GM12878 (cell line): ENCODE measurements at regions not wholly inside any gene's neighbourhood (a gene's known extent, or its start where the extent isn't known, plus 50 kb on each side); places are given as distances from the start of the nearest gene placed in this dataset.

Experiments
- ATAC-seq: fragments of 200-7000 bp; cut with Tn5 transposase; 3 replicates; pipeline ENCODE4 v1.9.1; 2020; ENCODE audit warnings: mild to moderate bottlenecking, moderate library complexity
- BruUV-seq: library from RNA; stranded (reverse); fragments of 400-500 nt; replicated peaks from 2 replicates; lab custom pipeline; 2021; lab: Mats Ljungman, UMichigan
- CTCF ChIA-PET: fragments of 300-600 bp; sonication (Branson Sonifier 250); formaldehyde crosslinking; extraction: SDS; loops from one replicate; lab custom pipeline; 2021; ENCODE audit warnings: inconsistent platforms; lab: Yijun Ruan, JAX
- POLR2A ChIA-PET: fragments of 350-600 bp; formaldehyde crosslinking; extraction: SDS; loops from one replicate; lab custom pipeline; 2021; ENCODE audit warnings: inconsistent platforms; lab: Charles Lee
- RAD21 ChIA-PET: fragments of 300-600 bp; sonication (Branson Sonifier 250); formaldehyde crosslinking; loops from one replicate; lab custom pipeline; 2023; ENCODE audit warnings: antibody characterized with exemption; ENCODE audit not compliant: unreplicated experiment; lab: Charles Lee
- SMC1A ChIA-PET: fragments of 300-600 bp; sonication (Branson Sonifier 250); formaldehyde crosslinking; loops from one replicate; lab custom pipeline; 2023; ENCODE audit not compliant: unreplicated experiment, uncharacterized antibody; lab: Charles Lee
- DNase-seq: peaks from one replicate; pipeline ENCODE4 v3.0.0-alpha.2; 2011; ENCODE audit warnings: low read depth, low spot score
- FAIRE-seq: peaks from 3 replicates; lab custom pipeline; 2011; peaks lifted over from hg19 to GRCh38; lab: Jason Lieb, UNC
- H2AFZ ChIP-seq: 2 replicates; pipeline ENCODE4 v1.6.0; 2011; ENCODE audit warnings: low read depth, low read length, control low read depth; ENCODE audit not compliant: control insufficient read depth
- H3K27ac ChIP-seq: 2 replicates; pipeline ENCODE4 v1.5.1; 2011; ENCODE audit warnings: control low read depth; ENCODE audit not compliant: control insufficient read depth, insufficient read depth
- H3K27me3 ChIP-seq, 2 experiments: replicated peaks in 1 of 2; 2 replicates each; pipeline versions ENCODE4 v1.6.0 to v1.6.1; 2011; ENCODE audit warnings: low read length in 1 of 2; ENCODE audit not compliant: control insufficient read depth in 2 of 2, insufficient read depth in 2 of 2
- H3K36me3 ChIP-seq, 2 experiments: 2 replicates each; pipeline ENCODE4 v1.5.1; 2011; ENCODE audit warnings: low read length in 1 of 2; ENCODE audit not compliant: control insufficient read depth in 2 of 2, insufficient read depth in 2 of 2
- H3K4me1 ChIP-seq: 2 replicates; pipeline ENCODE4 v1.6.1; 2011; ENCODE audit warnings: mild to moderate bottlenecking, low read length, moderate library complexity, mixed read lengths; ENCODE audit not compliant: control insufficient read depth, insufficient read depth
- H3K4me2 ChIP-seq: 2 replicates; pipeline ENCODE4 v1.6.0; 2011; ENCODE audit warnings: control low read depth; ENCODE audit not compliant: control insufficient read depth, insufficient read depth
- H3K4me3 ChIP-seq: fragments of 200-600 bp; sonication (generic); 2 replicates; pipeline ENCODE4 v1.5.1; 2016
- H3K79me2 ChIP-seq: 2 replicates; pipeline ENCODE4 v1.6.0; 2011; ENCODE audit warnings: low read length; ENCODE audit not compliant: control insufficient read depth, insufficient read depth
- H3K9ac ChIP-seq: 2 replicates; pipeline ENCODE4 v1.8.0; 2011; ENCODE audit warnings: low read length, control low read depth, mixed read lengths; ENCODE audit not compliant: control insufficient read depth, insufficient read depth
- H3K9me3 ChIP-seq: replicated peaks from 3 replicates; pipeline ENCODE4 v1.5.1; 2011; ENCODE audit warnings: mild to moderate bottlenecking, low read length; ENCODE audit not compliant: control insufficient read depth, insufficient read depth
- H4K20me1 ChIP-seq: 2 replicates; pipeline ENCODE4 v1.6.0; 2011; ENCODE audit not compliant: control insufficient read depth, insufficient read depth
- BCL11A ChIP-seq: IDR thresholded peaks from 2 replicates; pipeline ENCODE4 v1.6.1; 2011; ENCODE audit warnings: low read depth, low read length
- BHLHE40 ChIP-seq, 2 experiments: fragments of 450-650 bp in 1 of 2; IDR thresholded peaks; 2 replicates each; pipeline ENCODE4 v1.6.1; 2011 to 2017; ENCODE audit warnings: low read depth in 2 of 2, borderline replicate concordance in 1 of 2, improper control_type of control experiment in 1 of 2, low read length in 1 of 2, mild to moderate bottlenecking in 1 of 2
- CBX5 ChIP-seq: sonication (generic); IDR thresholded peaks from 2 replicates; pipeline ENCODE4 v1.6.1; 2016; ENCODE audit warnings: low read depth, moderate library complexity, mild to moderate bottlenecking, inconsistent platforms
- CEBPB ChIP-seq, 2 experiments: fragments of 150-350 bp in 1 of 2; IDR thresholded peaks; 2 replicates each; pipeline ENCODE4 v1.6.1; 2012 to 2014; ENCODE audit warnings: low read depth in 2 of 2, low read length in 2 of 2, borderline replicate concordance in 1 of 2, inconsistent platforms in 1 of 2
- ETV6 ChIP-seq, 2 experiments: fragments of 450-650 bp in 1 of 2; IDR thresholded peaks in 1 of 2; conservative IDR thresholded peaks in 1 of 2; 2 replicates each; pipeline ENCODE4 v1.6.1; 2014; ENCODE audit warnings: antibody characterized with exemption in 1 of 2, borderline replicate concordance in 1 of 2, low read depth in 1 of 2, mild to moderate bottlenecking in 1 of 2, moderate library complexity in 1 of 2
- HDAC2 ChIP-seq: fragments of 200-600 bp; sonication (generic); IDR thresholded peaks from 2 replicates; pipeline ENCODE4 v1.6.1; 2017
- HDAC6 ChIP-seq: fragments of 200-600 bp; sonication (generic); IDR thresholded peaks from one replicate; pipeline ENCODE4 v1.8.0; 2017; ENCODE audit warnings: antibody characterized with exemption; ENCODE audit not compliant: unreplicated experiment
- IRF5 ChIP-seq: fragments of 450-650 bp; IDR thresholded peaks from 2 replicates; pipeline ENCODE4 v1.6.1; 2017; ENCODE audit warnings: borderline replicate concordance
- JUND ChIP-seq: IDR thresholded peaks from 2 replicates; pipeline ENCODE4 v1.6.1; 2012; ENCODE audit warnings: low read depth, mild to moderate bottlenecking, low read length, improper control_type of control experiment, moderate library complexity
- NFIC ChIP-seq: IDR thresholded peaks from 2 replicates; pipeline ENCODE4 v1.6.1; 2012; ENCODE audit warnings: low read depth, mild to moderate bottlenecking, inconsistent platforms, low read length, moderate library complexity
- NKRF ChIP-seq: fragments of 450-650 bp; conservative IDR thresholded peaks from 2 replicates; pipeline ENCODE4 v1.6.1; 2017; ENCODE audit warnings: mild to moderate bottlenecking, moderate library complexity
- NR2C1 ChIP-seq: fragments of 450-650 bp; IDR thresholded peaks from 2 replicates; pipeline ENCODE4 v1.6.1; 2017; ENCODE audit warnings: antibody characterized with exemption, mild to moderate bottlenecking, moderate library complexity
- NRF1 ChIP-seq: conservative IDR thresholded peaks from 2 replicates; pipeline ENCODE4 v1.6.1; 2011; ENCODE audit warnings: mild to moderate bottlenecking, low read depth, low read length, improper control_type of control experiment
- TCF7 ChIP-seq: IDR thresholded peaks from 2 replicates; pipeline ENCODE4 v1.6.1; 2014; ENCODE audit warnings: antibody characterized with exemption, borderline replicate concordance
- WGBS: methylation state at CpG from one replicate; pipeline ENCODE4 v1.1.6; 2016; ENCODE audit warnings: low lambda C conversion rate; ENCODE audit not compliant: insufficient replicate concordance, insufficient coverage; ENCODE audit errors: missing lambda C conversion rate; 5-methylcytosine and 5-hydroxymethylcytosine counted together
- in situ Hi-C: fragments of 300-500 bp; cut with MboI; formaldehyde crosslinking; loops from 9 replicates; pipeline ENCODE4 v1.14.3; 2018; ENCODE audit warnings: mixed read lengths
- intact Hi-C: fragments of 100-400 bp; cut with micrococcal nuclease; formaldehyde crosslinking; loops from one replicate; pipeline ENCODE4 v1.14.2; 2022; ENCODE audit not compliant: unreplicated experiment

- TF ChIP-seq NR2C1 (no peak), IRF5 (no peak)
These were observed 711.7 kb downstream of the BRD1 start (continued) for GRCh38 chr22:49116021-49116420.

GRCh38 chr22:49115197-49115596 is 712.5 kb downstream of the BRD1 start:
- WGBS, result 30% methylated on average over 7 of the region's 7 CpGs
- Histone ChIP-seq H3K27me3 (no peaks in the 10 kb centered on the region), H3K79me2 (no peaks in the 10 kb centered on the region), H3K36me3 (no peaks in the 10 kb centered on the region), H3K4me2 (no peak overlapping the region), H2AFZ (no peak overlapping the region), H3K27ac (no peak overlapping the region), H3K4me1 (no peaks in the 10 kb centered on the region), H3K4me3 (no peak overlapping the region), H3K9ac (no peak overlapping the region), H4K20me1 (no peaks in the 10 kb centered on the region), H3K9me3 (no peaks in the 10 kb centered on the region; the same call in 2 of the 3 replicates)
- ChIA-PET SMC1A (no interaction called here), POLR2A (no interaction called here), RAD21 (no interaction called here), CTCF (no interaction called here)
- intact Hi-C loops (no loop called here), in situ Hi-C loops (no loop called here)
- no peak for TF ChIP-seq NKRF
- TF ChIP-seq HDAC6, result no peak
- TF ChIP-seq NFIC, result no peak
- no peak for TF ChIP-seq BHLHE40 (IDR thresholded peaks at IDR 0.05; ENCODE audit: borderline replicate concordance in 1 of 2, low read depth in 2 of 2, low read length in 1 of 2)
- no peak for TF ChIP-seq CBX5
- no peak for TF ChIP-seq ETV6 (conservative IDR thresholded peaks at IDR 0.05 in 1 of 2, IDR thresholded peaks at IDR 0.05 in 1 of 2; ENCODE audit: borderline replicate concordance in 1 of 2, low read depth in 1 of 2)
- no peak for TF ChIP-seq JUND
- TF ChIP-seq CEBPB (IDR thresholded peaks at IDR 0.05; ENCODE audit: borderline replicate concordance in 1 of 2, low read depth in 2 of 2, low read length in 2 of 2), result no peak
- TF ChIP-seq TCF7, result no peak
- no peak for TF ChIP-seq HDAC2
- no peak for TF ChIP-seq NRF1
- no peak for TF ChIP-seq BCL11A
- ATAC-seq, result no peak
- FAIRE-seq, result no peak
- DNase-seq, result no peak
- BruUV-seq, result no TSS peak
